Gastrocnemius medialis (tissue), 4 donors: ENCODE measurements at regions not wholly inside any gene's neighbourhood (a gene's known extent, or its start where the extent isn't known, plus 50 kb on each side); places are given as distances from the start of the nearest gene placed in this dataset.

Experiments used
- CTCF ChIP-seq, 5 experiments: fragments of 450-650 bp in 3 of 5; fragments of 200-600 bp in 2 of 5; sonication (generic) in 2 of 5; IDR thresholded peaks in 4 of 5; conservative IDR thresholded peaks in 1 of 5; 1 replicate in 4 of 5; 2 replicates in 1 of 5; pipeline ENCODE4 v1.5.1; 2016 to 2019; ENCODE audit warnings: antibody characterized with exemption in 5 of 5, mild to moderate bottlenecking in 3 of 5, moderate library complexity in 3 of 5
- POLR2A ChIP-seq, 2 donors: fragments of 450-650 bp; IDR thresholded peaks; one replicate each; pipeline ENCODE4 v1.6.1; 2017; ENCODE audit warnings: antibody characterized with exemption in 2 of 2, mild to moderate bottlenecking in 2 of 2, moderate library complexity in 2 of 2

- TF ChIP-seq POLR2A (IDR thresholded peaks at IDR 0.05) (no peak), CTCF (IDR thresholded peaks at IDR 0.05 in 4 of 5, conservative IDR thresholded peaks at IDR 0.05 in 1 of 5) (no peak)
These were observed 211.9 kb downstream of the NXNL2 start for GRCh38 chr9:88746743-88747398.
